ENCODE measurements at regions not wholly inside any gene's neighbourhood (a gene's known extent, or its start where the extent isn't known, plus 50 kb on each side); places are given as distances from the start of the nearest gene placed in this dataset.

GRCh38 chr4:182062936-182063335, 180.3 kb upstream of the TENM3 start:
- TF ChIP-seq POLR2A (IDR thresholded peaks at IDR 0.05): no peak
- TF ChIP-seq, protein P1, sequence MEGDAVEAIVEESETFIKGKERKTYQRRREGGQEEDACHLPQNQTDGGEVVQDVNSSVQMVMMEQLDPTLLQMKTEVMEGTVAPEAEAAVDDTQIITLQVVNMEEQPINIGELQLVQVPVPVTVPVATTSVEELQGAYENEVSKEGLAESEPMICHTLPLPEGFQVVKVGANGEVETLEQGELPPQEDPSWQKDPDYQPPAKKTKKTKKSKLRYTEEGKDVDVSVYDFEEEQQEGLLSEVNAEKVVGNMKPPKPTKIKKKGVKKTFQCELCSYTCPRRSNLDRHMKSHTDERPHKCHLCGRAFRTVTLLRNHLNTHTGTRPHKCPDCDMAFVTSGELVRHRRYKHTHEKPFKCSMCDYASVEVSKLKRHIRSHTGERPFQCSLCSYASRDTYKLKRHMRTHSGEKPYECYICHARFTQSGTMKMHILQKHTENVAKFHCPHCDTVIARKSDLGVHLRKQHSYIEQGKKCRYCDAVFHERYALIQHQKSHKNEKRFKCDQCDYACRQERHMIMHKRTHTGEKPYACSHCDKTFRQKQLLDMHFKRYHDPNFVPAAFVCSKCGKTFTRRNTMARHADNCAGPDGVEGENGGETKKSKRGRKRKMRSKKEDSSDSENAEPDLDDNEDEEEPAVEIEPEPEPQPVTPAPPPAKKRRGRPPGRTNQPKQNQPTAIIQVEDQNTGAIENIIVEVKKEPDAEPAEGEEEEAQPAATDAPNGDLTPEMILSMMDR (IDR thresholded peaks at IDR 0.05): no peak

Data from heart left ventricle (tissue), 13 donors.